AG09319 (cell line): ENCODE measurements at regions not wholly inside any gene's neighbourhood (a gene's known extent, or its start where the extent isn't known, plus 50 kb on each side); places are given as distances from the start of the nearest gene placed in this dataset.

Experiments
- DNase-seq: peaks from one replicate; pipeline ENCODE4 v3.0.0-alpha.2; 2010; ENCODE audit warnings: low read depth; ENCODE audit errors: extremely low read depth
- TF ChIP-seq, protein P1 (sequence below): IDR thresholded peaks from 2 replicates; pipeline ENCODE4 v1.5.1; 2011; ENCODE audit warnings: low read depth, mild to moderate bottlenecking, inconsistent platforms, low read length, moderate library complexity

DNA sequence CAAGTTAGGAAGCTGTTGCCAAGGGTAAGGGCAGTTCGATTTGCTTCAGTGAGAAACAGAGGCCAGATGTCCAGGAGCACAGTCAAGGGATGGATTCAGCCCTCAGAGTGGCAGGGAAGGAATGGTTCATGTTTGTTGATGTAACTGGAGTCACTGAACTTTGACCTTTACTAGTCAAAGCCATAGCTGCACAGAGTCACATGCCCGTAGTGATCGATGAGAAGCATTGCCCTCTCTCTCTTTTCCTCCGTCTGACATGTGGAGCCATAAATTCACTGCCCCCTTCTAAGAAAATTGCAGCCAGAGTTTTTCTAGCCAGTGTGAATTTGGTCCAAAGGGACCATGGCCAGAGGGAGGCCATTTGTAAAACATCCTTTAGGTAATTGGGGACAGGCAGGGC lies 124.1 kb upstream of the MTNR1B start:
- TF ChIP-seq, protein P1, sequence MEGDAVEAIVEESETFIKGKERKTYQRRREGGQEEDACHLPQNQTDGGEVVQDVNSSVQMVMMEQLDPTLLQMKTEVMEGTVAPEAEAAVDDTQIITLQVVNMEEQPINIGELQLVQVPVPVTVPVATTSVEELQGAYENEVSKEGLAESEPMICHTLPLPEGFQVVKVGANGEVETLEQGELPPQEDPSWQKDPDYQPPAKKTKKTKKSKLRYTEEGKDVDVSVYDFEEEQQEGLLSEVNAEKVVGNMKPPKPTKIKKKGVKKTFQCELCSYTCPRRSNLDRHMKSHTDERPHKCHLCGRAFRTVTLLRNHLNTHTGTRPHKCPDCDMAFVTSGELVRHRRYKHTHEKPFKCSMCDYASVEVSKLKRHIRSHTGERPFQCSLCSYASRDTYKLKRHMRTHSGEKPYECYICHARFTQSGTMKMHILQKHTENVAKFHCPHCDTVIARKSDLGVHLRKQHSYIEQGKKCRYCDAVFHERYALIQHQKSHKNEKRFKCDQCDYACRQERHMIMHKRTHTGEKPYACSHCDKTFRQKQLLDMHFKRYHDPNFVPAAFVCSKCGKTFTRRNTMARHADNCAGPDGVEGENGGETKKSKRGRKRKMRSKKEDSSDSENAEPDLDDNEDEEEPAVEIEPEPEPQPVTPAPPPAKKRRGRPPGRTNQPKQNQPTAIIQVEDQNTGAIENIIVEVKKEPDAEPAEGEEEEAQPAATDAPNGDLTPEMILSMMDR, result no peak
- no peak for DNase-seq

DNA sequence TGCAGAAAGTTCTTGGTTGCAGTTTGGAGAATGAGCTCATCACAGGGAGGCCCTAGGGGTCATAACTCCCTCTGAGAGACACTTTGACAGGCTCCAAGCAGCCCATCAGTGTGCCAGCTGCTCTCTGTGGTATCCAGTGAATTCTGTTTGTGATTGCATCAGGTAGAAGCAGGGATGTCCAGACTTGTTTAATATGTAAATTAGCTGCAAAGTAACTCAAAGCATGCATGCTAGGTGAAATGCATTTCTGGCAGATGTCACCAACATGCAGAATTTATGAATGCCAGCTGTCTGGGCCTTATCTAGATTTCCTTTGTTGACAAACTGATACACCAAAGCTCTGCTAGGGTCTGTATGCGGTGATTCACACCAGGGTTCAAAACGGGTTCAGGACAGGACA lies 123.6 kb upstream of the MTNR1B start:
- TF ChIP-seq, protein P1, result no peak
- no peak for DNase-seq

DNA sequence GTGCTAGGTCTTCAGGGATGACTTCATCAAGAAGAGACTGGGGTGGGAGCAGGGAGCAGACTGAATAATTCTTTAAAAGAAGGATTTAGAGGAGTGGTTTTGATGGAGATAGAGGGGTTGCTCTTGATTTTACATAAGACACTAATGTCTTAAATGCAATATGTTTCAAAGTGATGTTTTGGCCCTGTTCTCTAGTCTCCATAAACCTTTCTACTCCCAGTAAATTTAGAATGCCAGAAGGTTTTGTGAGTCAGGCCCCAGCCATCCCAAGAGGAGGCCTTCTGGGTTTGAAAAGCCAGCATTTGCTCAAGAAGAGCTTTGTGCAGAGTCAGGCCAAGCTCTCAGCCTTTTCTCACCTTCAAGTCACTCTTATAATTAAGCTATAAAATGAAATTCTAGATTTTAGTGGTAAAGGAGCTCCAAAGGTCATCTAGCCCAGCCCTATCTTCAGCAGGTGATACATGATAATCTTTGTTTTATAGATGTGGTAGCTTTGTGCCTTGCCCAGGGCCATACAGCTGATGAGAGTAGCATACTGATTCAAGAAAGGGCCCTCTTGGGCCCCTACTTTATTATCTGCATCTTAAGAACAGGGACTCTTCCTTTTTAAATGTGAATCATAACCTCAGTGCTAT lies 122.8 kb upstream of the MTNR1B start:
- no peak for DNase-seq
- TF ChIP-seq, protein P1, result no peak

DNA sequence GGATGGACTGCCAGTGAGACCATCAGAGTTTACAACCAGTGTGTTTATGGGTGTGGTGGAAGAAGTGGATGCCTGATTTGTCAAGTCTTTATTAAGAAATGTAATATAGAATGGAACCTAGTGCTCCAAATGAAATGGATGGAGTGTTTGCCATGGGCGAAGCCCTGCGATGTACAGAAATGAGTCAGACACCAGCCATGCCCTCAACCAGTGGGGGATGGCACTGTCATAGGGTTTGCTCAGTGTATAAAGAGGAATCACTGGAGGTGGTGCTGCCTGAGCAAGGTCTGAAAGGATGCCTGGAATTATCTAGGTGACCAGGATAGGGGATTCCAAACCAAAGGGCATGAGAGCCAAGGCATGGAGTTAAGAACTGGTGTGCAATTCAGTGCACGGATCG lies 120.9 kb upstream of the MTNR1B start:
- no peak for DNase-seq

DNA sequence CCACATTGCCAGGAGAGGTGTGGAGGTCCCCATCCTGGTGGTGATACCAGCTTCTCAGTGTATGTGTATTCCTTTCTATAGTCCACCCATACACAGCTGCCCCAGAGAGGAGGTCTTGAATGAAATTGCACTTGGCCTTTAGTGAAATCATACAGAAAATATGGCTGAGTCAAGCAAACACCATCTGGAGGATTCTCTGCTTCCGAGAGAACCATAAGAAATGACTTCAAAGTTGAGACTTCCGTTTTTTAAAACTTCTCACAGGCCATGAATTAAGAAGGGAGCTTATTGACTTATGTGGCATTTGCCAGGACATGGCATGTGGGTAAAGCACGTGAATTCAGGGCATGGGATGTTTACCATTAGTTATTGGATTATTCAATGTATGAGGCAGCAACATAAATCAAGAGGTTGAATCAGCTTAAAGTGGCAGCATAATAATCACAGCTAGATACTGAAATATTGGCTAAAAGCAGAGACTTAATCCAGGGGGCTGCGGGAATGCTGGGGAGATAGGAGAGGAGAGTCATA lies 119.1 kb upstream of the MTNR1B start:
- TF ChIP-seq, protein P1, result no peak
- no peak for DNase-seq

More for the DNA sequence above, 120.9 kb upstream of the MTNR1B start:
- TF ChIP-seq, protein P1, result no peak

DNA sequence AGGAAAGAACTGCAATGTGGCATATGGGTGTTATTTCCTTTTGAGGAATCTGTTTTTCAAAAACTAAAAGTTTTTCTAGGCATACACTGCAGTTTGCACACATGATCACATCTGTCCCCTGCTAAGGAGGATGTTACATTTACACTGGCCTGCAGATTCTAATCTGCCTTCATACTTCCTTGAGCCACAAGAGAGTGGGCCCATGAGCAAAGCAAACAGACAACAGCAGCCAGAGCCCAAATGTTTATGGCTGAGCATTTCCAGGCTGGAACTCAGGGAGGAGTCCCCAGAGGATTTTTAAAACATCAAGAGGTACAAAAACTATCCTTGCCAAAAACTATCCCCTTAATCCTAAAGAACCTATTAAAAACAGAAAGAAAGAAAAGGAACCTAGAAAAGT lies 117.2 kb upstream of the MTNR1B start:
- DNase-seq, result no peak
- TF ChIP-seq, protein P1, result no peak

DNA sequence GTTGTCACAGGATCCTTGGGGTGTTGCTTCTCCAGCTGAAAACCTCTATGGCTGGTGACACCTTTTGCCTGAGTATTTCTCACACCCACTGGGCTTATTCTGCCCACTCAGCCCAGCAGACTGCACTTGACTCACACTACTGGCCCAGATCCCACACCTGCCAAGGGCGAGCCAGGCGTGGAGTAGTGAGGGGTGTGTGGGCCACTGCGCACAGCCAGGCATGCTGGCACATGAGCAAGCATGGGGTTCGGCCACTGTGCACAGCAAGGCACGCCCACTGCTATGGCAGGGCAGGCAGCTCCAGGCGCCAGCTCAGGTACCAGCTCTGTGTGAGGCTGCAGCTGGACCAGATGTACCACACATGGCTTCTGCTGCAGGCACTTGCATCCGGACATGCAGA lies 116.5 kb upstream of the MTNR1B start:
- DNase-seq, result no peak
- TF ChIP-seq, protein P1, result no peak
